Osteocyte (in vitro differentiated cells): ENCODE measurements at regions not wholly inside any gene's neighbourhood (a gene's known extent, or its start where the extent isn't known, plus 50 kb on each side); places are given as distances from the start of the nearest gene placed in this dataset.

Experiments
- DNase-seq: peaks from one replicate; pipeline ENCODE4 v3.0.0; 2021; ENCODE audit warnings: mixed read lengths; ENCODE audit not compliant: unreplicated experiment; ENCODE audit errors: extremely low spot score
- H3K27ac Mint-ChIP-seq: one replicate; pipeline ENCODE4 v1.8.0; 2021; ENCODE audit warnings: mild to moderate bottlenecking, mixed read lengths; ENCODE audit not compliant: unreplicated experiment
- H3K27me3 Mint-ChIP-seq: one replicate; pipeline ENCODE4 v1.8.0; 2021; ENCODE audit warnings: mixed read lengths; ENCODE audit not compliant: unreplicated experiment
- H3K36me3 Mint-ChIP-seq: one replicate; pipeline ENCODE4 v1.8.0; 2021; ENCODE audit warnings: mixed read lengths; ENCODE audit not compliant: unreplicated experiment
- H3K4me1 Mint-ChIP-seq: one replicate; pipeline ENCODE4 v1.8.0; 2021; ENCODE audit warnings: mixed read lengths; ENCODE audit not compliant: unreplicated experiment
- H3K4me3 Mint-ChIP-seq: one replicate; pipeline ENCODE4 v1.8.0; 2021; ENCODE audit warnings: mild to moderate bottlenecking, moderate library complexity, mixed read lengths; ENCODE audit not compliant: unreplicated experiment
- H3K9me3 Mint-ChIP-seq: one replicate; pipeline ENCODE4 v1.8.0; 2021; ENCODE audit warnings: mixed read lengths; ENCODE audit not compliant: unreplicated experiment
- CTCF ChIP-seq: fragments of 200-600 bp; sonication (generic); IDR thresholded peaks from 2 replicates; pipeline ENCODE4 v1.5.0; 2021; ENCODE audit warnings: antibody characterized with exemption, mild to moderate bottlenecking, moderate library complexity

GRCh38 chr16:26727848-26728247 is 338.9 kb upstream of the C16orf82 start:
- H3K9me3 Mint-ChIP-seq = peaks cover 21% of the 10 kb centered on the region
- TF ChIP-seq CTCF = no peak
- no peaks in the 10 kb centered on the region for H3K4me1 Mint-ChIP-seq
- no peak overlapping the region for H3K4me3 Mint-ChIP-seq
- no peaks in the 10 kb centered on the region for H3K36me3 Mint-ChIP-seq
- no peak for DNase-seq
- H3K27ac Mint-ChIP-seq = no peak overlapping the region
- H3K27me3 Mint-ChIP-seq = no peaks in the 10 kb centered on the region

- no peak for TF ChIP-seq CTCF
- H3K36me3 Mint-ChIP-seq = no peaks in the 10 kb centered on the region
- no peak for DNase-seq
- no peak overlapping the region for H3K27ac Mint-ChIP-seq
- no peak overlapping the region for H3K4me3 Mint-ChIP-seq
- H3K9me3 Mint-ChIP-seq = peaks cover 15% of the 10 kb centered on the region
- no peaks in the 10 kb centered on the region for H3K4me1 Mint-ChIP-seq
- no peaks in the 10 kb centered on the region for H3K27me3 Mint-ChIP-seq
Observed at GRCh38 chr16:26729951-26730541, 336.7 kb upstream of the C16orf82 start.

- no peak overlapping the region for H3K4me3 Mint-ChIP-seq
- H3K9me3 Mint-ChIP-seq = peaks cover 15% of the 10 kb centered on the region
- H3K27ac Mint-ChIP-seq = no peak overlapping the region
- DNase-seq = no peak
- H3K36me3 Mint-ChIP-seq = no peaks in the 10 kb centered on the region
- no peak for TF ChIP-seq CTCF
- no peaks in the 10 kb centered on the region for H3K27me3 Mint-ChIP-seq
- H3K4me1 Mint-ChIP-seq = no peaks in the 10 kb centered on the region
Observed at GRCh38 chr16:26731729-26732128, 335.0 kb upstream of the C16orf82 start.

GRCh38 chr16:26733710-26734109 is 333.0 kb upstream of the C16orf82 start:
- Mint-ChIP-seq H3K9me3 (peaks cover 13% of the 10 kb centered on the region), H3K4me3 (no peak overlapping the region), H3K4me1 (no peaks in the 10 kb centered on the region), H3K27ac (no peak overlapping the region), H3K27me3 (no peaks in the 10 kb centered on the region), H3K36me3 (no peaks in the 10 kb centered on the region)
- TF ChIP-seq CTCF = no peak
- DNase-seq = no peak

- no peak overlapping the region for H3K4me3 Mint-ChIP-seq
- H3K9me3 Mint-ChIP-seq = peaks cover 13% of the 10 kb centered on the region
- H3K27ac Mint-ChIP-seq = no peak overlapping the region
- no peak for TF ChIP-seq CTCF
- H3K27me3 Mint-ChIP-seq = no peaks in the 10 kb centered on the region
- H3K4me1 Mint-ChIP-seq = no peaks in the 10 kb centered on the region
- DNase-seq = no peak
- H3K36me3 Mint-ChIP-seq = no peaks in the 10 kb centered on the region
Observed at GRCh38 chr16:26735521-26735920, 331.2 kb upstream of the C16orf82 start.
